OCI-LY1 (cell line): ENCODE measurements at regions not wholly inside any gene's neighbourhood (a gene's known extent, or its start where the extent isn't known, plus 50 kb on each side); places are given as distances from the start of the nearest gene placed in this dataset.

Experiments
- H2AFZ ChIP-seq: fragments of 200-600 bp; sonication (generic), shearing (Covaris generic); 2 replicates; pipeline ENCODE4 v1.6.0; 2014; ENCODE audit warnings: antibody characterized with exemption, mild to moderate bottlenecking, low read length
- H3F3A ChIP-seq: fragments of 200-600 bp; sonication (generic), shearing (Covaris generic); 2 replicates; pipeline ENCODE4 v1.6.0; 2014; ENCODE audit warnings: mild to moderate bottlenecking, antibody characterized with exemption, low read length, moderate library complexity; ENCODE audit not compliant: insufficient read depth
- H3K27ac ChIP-seq: fragments of 200-600 bp; sonication (generic); 2 replicates; pipeline ENCODE4 v1.5.1; 2014; ENCODE audit warnings: low read length, mixed run types, mild to moderate bottlenecking, low read depth; ENCODE audit not compliant: poor library complexity, severe bottlenecking
- H3K27me3 ChIP-seq: fragments of 200-600 bp; sonication (generic); 2 replicates; pipeline ENCODE4 v1.6.0; 2014; ENCODE audit warnings: antibody characterized with exemption, mild to moderate bottlenecking, low read length, moderate library complexity; ENCODE audit not compliant: insufficient read depth
- H3K36me3 ChIP-seq: fragments of 200-600 bp; sonication (generic); 2 replicates; pipeline ENCODE4 v1.6.1; 2014; ENCODE audit warnings: mild to moderate bottlenecking, antibody characterized with exemption, low read length, moderate library complexity, mixed read lengths; ENCODE audit not compliant: insufficient read depth
- H3K4me1 ChIP-seq: fragments of 200-600 bp; sonication (generic); 2 replicates; pipeline ENCODE4 v1.5.1; 2014; ENCODE audit warnings: mild to moderate bottlenecking, low read length, moderate library complexity; ENCODE audit not compliant: insufficient read depth, severe bottlenecking
- H3K4me2 ChIP-seq: fragments of 200-600 bp; sonication (generic), shearing (Covaris generic); 2 replicates; pipeline ENCODE4 v1.6.1; 2014; ENCODE audit warnings: low read length
- H3K4me3 ChIP-seq: fragments of 200-600 bp; sonication (generic); 2 replicates; pipeline ENCODE4 v1.5.1; 2014; ENCODE audit warnings: low read length, low read depth, mild to moderate bottlenecking, mixed read lengths; ENCODE audit not compliant: poor library complexity, severe bottlenecking
- H3K79me2 ChIP-seq: fragments of 200-600 bp; shearing (Covaris generic); 2 replicates; pipeline ENCODE4 v1.6.1; 2016; ENCODE audit warnings: mixed run types, low read length, mixed read lengths; ENCODE audit not compliant: insufficient read depth
- H3K9ac ChIP-seq: fragments of 200-600 bp; sonication (generic), shearing (Covaris generic); 2 replicates; pipeline ENCODE4 v1.6.1; 2014; ENCODE audit warnings: mild to moderate bottlenecking, low read length, mixed read lengths
- H3K9me2 ChIP-seq: fragments of 200-600 bp; sonication (generic), shearing (Covaris generic); 2 replicates; pipeline ENCODE4 v1.6.1; 2014; ENCODE audit warnings: low read depth, mild to moderate bottlenecking, low read length, mixed read lengths
- H3K9me3 ChIP-seq: fragments of 200-600 bp; shearing (Covaris generic); 2 replicates; pipeline ENCODE4 v1.6.1; 2014; ENCODE audit warnings: low read length, mixed read lengths
- H4K20me1 ChIP-seq: fragments of 200-600 bp; sonication (generic), shearing (Covaris generic); 2 replicates; pipeline ENCODE4 v1.6.0; 2016; ENCODE audit warnings: mild to moderate bottlenecking, low read length; ENCODE audit not compliant: insufficient read depth
- CTCF ChIP-seq: fragments of 200-600 bp; sonication (generic), shearing (Covaris generic); IDR thresholded peaks from 2 replicates; pipeline ENCODE4 v1.5.1; 2017; ENCODE audit warnings: mild to moderate bottlenecking, antibody characterized with exemption, low read length, moderate library complexity, mixed read lengths
- EZH2 ChIP-seq: fragments of 200-600 bp; sonication (generic), shearing (Covaris generic); IDR thresholded peaks from 2 replicates; pipeline ENCODE4 v1.8.0; 2017; ENCODE audit warnings: borderline replicate concordance, mixed run types, mild to moderate bottlenecking, antibody characterized with exemption, low read length, moderate library complexity, mixed read lengths

GRCh38 chr21:23817337-23817736, 1789.9 kb downstream of the MRPL39 start:
- H3K27ac ChIP-seq: no peak overlapping the region

DNA sequence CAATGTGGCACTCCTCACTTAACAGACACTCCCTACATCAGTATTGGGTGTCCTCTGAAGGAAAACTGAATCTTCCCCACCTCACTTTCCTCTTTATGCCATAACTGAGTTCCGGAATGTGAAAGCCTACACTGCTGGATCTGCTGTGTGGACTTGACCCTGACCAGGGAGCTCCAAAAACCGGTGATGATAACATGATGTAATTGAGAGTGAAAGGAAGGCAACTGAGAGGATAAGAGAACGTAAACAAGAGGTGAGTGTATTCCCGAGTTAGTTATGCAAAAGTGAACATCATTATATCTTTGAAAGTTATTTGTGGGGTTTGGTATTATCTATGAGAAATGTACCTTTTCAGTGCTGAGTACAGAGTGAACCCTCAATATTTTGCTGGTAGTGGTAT, 1794.8 kb downstream of the MRPL39 start:
- Histone ChIP-seq H3K9ac (no peak overlapping the region), H2AFZ (no peak overlapping the region), H3K9me2 (no peaks in the 10 kb centered on the region), H3F3A (no peaks in the 10 kb centered on the region), H3K27me3 (no peaks in the 10 kb centered on the region), H3K4me2 (no peak overlapping the region), H3K9me3 (no peaks in the 10 kb centered on the region), H3K27ac (no peak overlapping the region), H4K20me1 (no peaks in the 10 kb centered on the region), H3K4me3 (no peak overlapping the region), H3K4me1 (no peaks in the 10 kb centered on the region), H3K36me3 (no peaks in the 10 kb centered on the region), H3K79me2 (no peaks in the 10 kb centered on the region)
- TF ChIP-seq EZH2 (no peak), CTCF (no peak)

More at GRCh38 chr21:23817337-23817736, 1789.9 kb downstream of the MRPL39 start:
- H3K4me3 ChIP-seq: no peak overlapping the region
- no peak overlapping the region for H3K9ac ChIP-seq
- no peaks in the 10 kb centered on the region for H3K9me3 ChIP-seq
- H3K9me2 ChIP-seq: no peaks in the 10 kb centered on the region
- H3F3A ChIP-seq: no peaks in the 10 kb centered on the region
- H3K4me1 ChIP-seq: no peaks in the 10 kb centered on the region
- no peak overlapping the region for H2AFZ ChIP-seq
- no peaks in the 10 kb centered on the region for H3K36me3 ChIP-seq
- H3K4me2 ChIP-seq: no peak overlapping the region
- no peaks in the 10 kb centered on the region for H3K27me3 ChIP-seq
- H4K20me1 ChIP-seq: no peaks in the 10 kb centered on the region
- no peak for TF ChIP-seq EZH2
- no peak for TF ChIP-seq CTCF
- no peaks in the 10 kb centered on the region for H3K79me2 ChIP-seq

GRCh38 chr21:23811805-23812204, 1795.5 kb downstream of the MRPL39 start:
- H3K4me2 ChIP-seq: no peak overlapping the region
- H3K4me1 ChIP-seq: no peaks in the 10 kb centered on the region

More at GRCh38 chr21:23811805-23812204, 1795.5 kb downstream of the MRPL39 start:
- no peaks in the 10 kb centered on the region for H3K9me2 ChIP-seq
- H3K9ac ChIP-seq: no peak overlapping the region
- no peaks in the 10 kb centered on the region for H3F3A ChIP-seq
- no peaks in the 10 kb centered on the region for H3K36me3 ChIP-seq
- H3K79me2 ChIP-seq: no peaks in the 10 kb centered on the region
- no peak overlapping the region for H2AFZ ChIP-seq
- H3K9me3 ChIP-seq: no peaks in the 10 kb centered on the region
- H3K27me3 ChIP-seq: no peaks in the 10 kb centered on the region
- H4K20me1 ChIP-seq: no peaks in the 10 kb centered on the region
- no peak overlapping the region for H3K4me3 ChIP-seq
- TF ChIP-seq CTCF: no peak
- no peak for TF ChIP-seq EZH2
- H3K27ac ChIP-seq: no peak overlapping the region
